Stimulated activated CD4-positive, alpha-beta T cell treated with anti-CD3 and anti-CD28 coated beads, Interleukin-12 subunit alpha, Interleukin-12 subunit beta, amount 100 ng/mL, for 48 hours (primary cell): ENCODE measurements at regions not wholly inside any gene's neighbourhood (a gene's known extent, or its start where the extent isn't known, plus 50 kb on each side); places are given as distances from the start of the nearest gene placed in this dataset.
"Not testable (repeated sequence)": the region's sequence is repeated elsewhere in the genome, so short reads cannot be mapped to it uniquely, and the experiment has no call there.

Source experiments
- DNase-seq, 3 donors: peaks; one replicate each; pipeline ENCODE4 v3.0.0-alpha.2; 2020; ENCODE audit warnings: low read depth in 2 of 3, low spot score in 1 of 3

- DNase-seq = peak; percentile 31 to 50 (median 36)
Measured at GRCh38 chr3:153221748-153222162, 59.7 kb downstream of the RAP2B start.

- not testable (repeated sequence) for DNase-seq
Measured at GRCh38 chr3:153226877-153227276, 64.9 kb downstream of the RAP2B start.

- DNase-seq = not testable (repeated sequence)
Measured at GRCh38 chr3:153230427-153230826, 68.4 kb downstream of the RAP2B start.

GRCh38 chr3:153231245-153231644 lies 69.2 kb downstream of the RAP2B start:
- DNase-seq = not testable (repeated sequence)

- not testable (repeated sequence) for DNase-seq
Measured at GRCh38 chr3:153232050-153232752, 70.2 kb downstream of the RAP2B start.

- DNase-seq = no peak
Measured at GRCh38 chr3:153232851-153233271, 70.8 kb downstream of the RAP2B start.

GRCh38 chr3:153233986-153234385 lies 72.0 kb downstream of the RAP2B start:
- no peak for DNase-seq

GRCh38 chr3:153242896-153243295 lies 80.9 kb downstream of the RAP2B start:
- DNase-seq = no peak

GRCh38 chr3:153244961-153245360 lies 82.9 kb downstream of the RAP2B start:
- no peak for DNase-seq

- DNase-seq = no peak
Measured at GRCh38 chr3:153245661-153246060, 83.6 kb downstream of the RAP2B start.

- no peak for DNase-seq
Measured at GRCh38 chr3:153246331-153246730, 84.3 kb downstream of the RAP2B start.

- DNase-seq = no peak
Measured at GRCh38 chr3:153246806-153247205, 84.8 kb downstream of the RAP2B start.

GRCh38 chr3:153247331-153248330 lies 85.6 kb downstream of the RAP2B start:
- DNase-seq = no peak

- not testable (repeated sequence) for DNase-seq
Measured at GRCh38 chr3:153248835-153249234, 86.8 kb downstream of the RAP2B start.

GRCh38 chr3:153249906-153250305 lies 87.9 kb downstream of the RAP2B start:
- no peak for DNase-seq

- no peak for DNase-seq
Measured at GRCh38 chr3:153250446-153250845, 88.4 kb downstream of the RAP2B start.

- no peak for DNase-seq
Measured at GRCh38 chr3:153252963-153253362, 90.9 kb downstream of the RAP2B start.

GRCh38 chr3:153254361-153254760 lies 92.3 kb downstream of the RAP2B start:
- no peak for DNase-seq

- DNase-seq = no peak
Measured at GRCh38 chr3:153257673-153258351, 95.8 kb downstream of the RAP2B start.

GRCh38 chr3:153259956-153260355 lies 97.9 kb downstream of the RAP2B start:
- DNase-seq = no peak

- DNase-seq = no peak
Measured at GRCh38 chr3:153260681-153261080, 98.7 kb downstream of the RAP2B start.
